ENCODE measurements at regions not wholly inside any gene's neighbourhood (a gene's known extent, or its start where the extent isn't known, plus 50 kb on each side); places are given as distances from the start of the nearest gene placed in this dataset.

- DNase-seq (ENCODE audit: low read depth), result no peak
Measured at GRCh38 chr7:124692425-124692824, 73.2 kb downstream of the GPR37 start.

- no peak for DNase-seq (ENCODE audit: low read depth)
Measured at GRCh38 chr7:124690840-124691239, 74.8 kb downstream of the GPR37 start.

GRCh38 chr7:124689931-124690330 is 75.7 kb downstream of the GPR37 start:
- DNase-seq (ENCODE audit: low read depth), result no peak

GRCh38 chr7:124689523-124689922 is 76.1 kb downstream of the GPR37 start:
- DNase-seq (ENCODE audit: low read depth), result no peak

- DNase-seq (ENCODE audit: low read depth), result peak; percentile 39
Measured at GRCh38 chr7:124688991-124689390, 76.6 kb downstream of the GPR37 start.

GRCh38 chr7:124686543-124687171 is 78.9 kb downstream of the GPR37 start:
- DNase-seq (ENCODE audit: low read depth), result no peak

GRCh38 chr7:124681946-124682345 is 83.6 kb downstream of the GPR37 start:
- DNase-seq (ENCODE audit: low read depth), result no peak

- no peak for DNase-seq (ENCODE audit: low read depth)
Measured at GRCh38 chr7:124680304-124680703, 85.3 kb downstream of the GPR37 start.

GRCh38 chr7:124679586-124680225 is 85.9 kb downstream of the GPR37 start:
- DNase-seq (ENCODE audit: low read depth), result no peak

- DNase-seq (ENCODE audit: low read depth), result no peak
Measured at GRCh38 chr7:124679146-124679545, 86.4 kb downstream of the GPR37 start.

GRCh38 chr7:124674451-124674850 is 91.1 kb downstream of the GPR37 start:
- no peak for DNase-seq (ENCODE audit: low read depth)

GRCh38 chr7:124672011-124672410 is 93.6 kb downstream of the GPR37 start:
- DNase-seq (ENCODE audit: low read depth), result no peak

GRCh38 chr7:124667312-124668153 is 98.1 kb downstream of the GPR37 start:
- no peak for DNase-seq (ENCODE audit: low read depth)

- no peak for DNase-seq (ENCODE audit: low read depth)
Measured at GRCh38 chr7:124662937-124663336, 102.7 kb downstream of the GPR37 start.

- no peak for DNase-seq (ENCODE audit: low read depth)
Measured at GRCh38 chr7:124662372-124662771, 103.2 kb downstream of the GPR37 start.

- no peak for DNase-seq (ENCODE audit: low read depth)
Measured at GRCh38 chr7:124655990-124656389, 109.6 kb downstream of the GPR37 start.

GRCh38 chr7:124652237-124652636 is 113.4 kb downstream of the GPR37 start:
- peak; percentile 7 for DNase-seq (ENCODE audit: low read depth)

GRCh38 chr7:124651136-124651535 is 114.5 kb downstream of the GPR37 start:
- no peak for DNase-seq (ENCODE audit: low read depth)

GRCh38 chr7:124649397-124650014 is 116.1 kb downstream of the GPR37 start:
- no peak for DNase-seq (ENCODE audit: low read depth)

GRCh38 chr7:124647630-124648306 is 117.8 kb downstream of the GPR37 start:
- no peak for DNase-seq (ENCODE audit: low read depth)

- no peak for DNase-seq (ENCODE audit: low read depth)
Measured at GRCh38 chr7:124645704-124646103, 119.9 kb downstream of the GPR37 start.

- no peak for DNase-seq (ENCODE audit: low read depth)
Measured at GRCh38 chr7:124643311-124643811, 122.2 kb downstream of the GPR37 start.

Measured in GM04503 (cell line).